ENCODE measurements at regions not wholly inside any gene's neighbourhood (a gene's known extent, or its start where the extent isn't known, plus 50 kb on each side); places are given as distances from the start of the nearest gene placed in this dataset.

GRCh38 chr4:91824773-91825172, 479.0 kb upstream of the GRID2 start:
- intact Hi-C loops (cut with micrococcal nuclease; ENCODE audit: unreplicated experiment): no loop called here

GRCh38 chr4:91826186-91826585, 477.6 kb upstream of the GRID2 start:
- Histone ChIP-seq H3K9me2 (ENCODE audit: insufficient read depth) (no peaks in the 10 kb centered on the region), H3K36me3 (ENCODE audit: low read depth) (no peaks in the 10 kb centered on the region), H4K20me1 (ENCODE audit: insufficient read depth) (no peaks in the 10 kb centered on the region), H3K27ac (no peak overlapping the region), H2AFZ (no peak overlapping the region), H3K27me3 (ENCODE audit: insufficient read depth, low read depth) (no peaks in the 10 kb centered on the region), H3K9me3 (ENCODE audit: insufficient read depth, low read depth) (no peaks in the 10 kb centered on the region), H3K4me1 (replicated peaks; ENCODE audit: insufficient read depth) (no peaks in the 10 kb centered on the region), H3K79me2 (ENCODE audit: low read depth) (no peaks in the 10 kb centered on the region), H3K4me2 (no peak overlapping the region), H3K4me3 (no peak overlapping the region), H3F3A (ENCODE audit: insufficient read depth, low read depth) (no peaks in the 10 kb centered on the region)
- intact Hi-C loops (cut with micrococcal nuclease; ENCODE audit: unreplicated experiment): no loop called here
- POLR2A ChIA-PET (ENCODE audit: unreplicated experiment): interaction anchor here (0.7 kb wide), 1 partner anchor 1098 kb away, joined by 4 read pairs; no protein-coding TSS in a partner anchor
- no TSS peak for BruUV-seq (replicated peaks)
- DNase-seq: peak; percentile 29 to 48
- CTCF ChIA-PET: no interaction called here
- no peak for TF ChIP-seq EZH2 (IDR thresholded peaks at IDR 0.05; ENCODE audit: low read depth)
- TF ChIP-seq CTCF (conservative IDR thresholded peaks at IDR 0.05): no peak

More at GRCh38 chr4:91824773-91825172, 479.0 kb upstream of the GRID2 start:
- Histone ChIP-seq H3K4me1 (replicated peaks; ENCODE audit: insufficient read depth) (no peaks in the 10 kb centered on the region), H3K9me3 (ENCODE audit: insufficient read depth, low read depth) (no peaks in the 10 kb centered on the region), H3K79me2 (ENCODE audit: low read depth) (no peaks in the 10 kb centered on the region), H3K36me3 (ENCODE audit: low read depth) (no peaks in the 10 kb centered on the region), H3K4me3 (no peak overlapping the region), H3F3A (ENCODE audit: insufficient read depth, low read depth) (no peaks in the 10 kb centered on the region), H4K20me1 (ENCODE audit: insufficient read depth) (no peaks in the 10 kb centered on the region), H3K27me3 (ENCODE audit: insufficient read depth, low read depth) (no peaks in the 10 kb centered on the region), H3K9me2 (ENCODE audit: insufficient read depth) (no peaks in the 10 kb centered on the region), H3K4me2 (no peak overlapping the region), H3K27ac (no peak overlapping the region), H2AFZ (no peak overlapping the region)
- ChIA-PET CTCF (no interaction called here), POLR2A (ENCODE audit: unreplicated experiment) (no interaction called here)
- DNase-seq: no peak
- TF ChIP-seq CTCF (conservative IDR thresholded peaks at IDR 0.05) (no peak), EZH2 (IDR thresholded peaks at IDR 0.05; ENCODE audit: low read depth) (no peak)
- no TSS peak for BruUV-seq (replicated peaks)

GRCh38 chr4:91827914-91828313, 475.9 kb upstream of the GRID2 start:
- intact Hi-C loops (cut with micrococcal nuclease; ENCODE audit: unreplicated experiment): no loop called here
- no peaks in the 10 kb centered on the region for H3F3A ChIP-seq (ENCODE audit: insufficient read depth, low read depth)
- no peaks in the 10 kb centered on the region for H4K20me1 ChIP-seq (ENCODE audit: insufficient read depth)
- H3K27ac ChIP-seq: no peak overlapping the region
- POLR2A ChIA-PET (ENCODE audit: unreplicated experiment): no interaction called here
- H3K36me3 ChIP-seq (ENCODE audit: low read depth): no peaks in the 10 kb centered on the region
- no peaks in the 10 kb centered on the region for H3K4me1 ChIP-seq (replicated peaks; ENCODE audit: insufficient read depth)
- BruUV-seq (replicated peaks): no TSS peak
- H3K4me3 ChIP-seq: no peak overlapping the region
- no peaks in the 10 kb centered on the region for H3K27me3 ChIP-seq (ENCODE audit: insufficient read depth, low read depth)
- DNase-seq: no peak
- CTCF ChIA-PET: no interaction called here
- no peak overlapping the region for H3K4me2 ChIP-seq
- no peaks in the 10 kb centered on the region for H3K9me2 ChIP-seq (ENCODE audit: insufficient read depth)
- H2AFZ ChIP-seq: no peak overlapping the region
- no peaks in the 10 kb centered on the region for H3K79me2 ChIP-seq (ENCODE audit: low read depth)
- TF ChIP-seq CTCF (conservative IDR thresholded peaks at IDR 0.05) (no peak), EZH2 (IDR thresholded peaks at IDR 0.05; ENCODE audit: low read depth) (no peak)
- no peaks in the 10 kb centered on the region for H3K9me3 ChIP-seq (ENCODE audit: insufficient read depth, low read depth)

Data from PC-9 (cell line).